Caco-2 (cell line): ENCODE measurements at regions not wholly inside any gene's neighbourhood (a gene's known extent, or its start where the extent isn't known, plus 50 kb on each side); places are given as distances from the start of the nearest gene placed in this dataset.

Experiments
- BruUV-seq: library from RNA; stranded (reverse); fragments of 400-500 nt; replicated peaks from 2 replicates; lab custom pipeline; 2021; lab: Mats Ljungman, UMichigan
- CTCF ChIA-PET: fragments of 300-600 bp; sonication (Branson Sonifier 250); formaldehyde crosslinking; loops from one replicate; lab custom pipeline; 2022; ENCODE audit warnings: antibody characterized with exemption; lab: Charles Lee
- POLR2A ChIA-PET: fragments of 300-600 bp; sonication (Branson Sonifier 250); formaldehyde crosslinking; loops from one replicate; lab custom pipeline; 2022; ENCODE audit warnings: antibody characterized with exemption; lab: Charles Lee
- DNase-seq, 2 experiments: peaks; one replicate each; pipeline versions ENCODE4 v3.0.0 to v3.0.0-alpha.2; 2020 to 2022
- H3K27me3 ChIP-seq: replicated peaks from 2 replicates; pipeline ENCODE4 v1.6.0; 2011; ENCODE audit warnings: low read length; ENCODE audit not compliant: control insufficient read depth, insufficient read depth
- H3K36me3 ChIP-seq: 2 replicates; pipeline ENCODE4 v1.5.1; 2011; ENCODE audit warnings: low read length; ENCODE audit not compliant: control insufficient read depth, insufficient read depth
- H3K4me1 ChIP-seq: fragments of 250-450 bp; sonication (Bioruptor Pico); 2 replicates; pipeline ENCODE4 v1.5.1; 2020; ENCODE audit warnings: mild to moderate bottlenecking
- H3K4me3 ChIP-seq: 2 replicates; pipeline ENCODE4 v1.5.1; 2011; ENCODE audit warnings: low read depth, mild to moderate bottlenecking, control low read depth, low read length
- H3K9me3 ChIP-seq: fragments of 250-450 bp; sonication (Bioruptor Pico); 2 replicates; pipeline ENCODE4 v1.5.1; 2020; ENCODE audit warnings: mild to moderate bottlenecking, moderate library complexity
- H3K27ac Mint-ChIP-seq: one replicate; pipeline ENCODE4 v1.8.0; 2022; ENCODE audit warnings: mixed read lengths; ENCODE audit not compliant: unreplicated experiment
- H3K27me3 Mint-ChIP-seq: one replicate; pipeline ENCODE4 v1.8.0; 2022; ENCODE audit warnings: mixed read lengths; ENCODE audit not compliant: insufficient read depth, unreplicated experiment
- H3K36me3 Mint-ChIP-seq: one replicate; pipeline ENCODE4 v1.8.0; 2022; ENCODE audit warnings: mild to moderate bottlenecking, mixed read lengths; ENCODE audit not compliant: insufficient read depth, unreplicated experiment
- H3K4me1 Mint-ChIP-seq: one replicate; pipeline ENCODE4 v1.8.0; 2022; ENCODE audit warnings: low read depth, mixed read lengths; ENCODE audit not compliant: unreplicated experiment
- H3K4me3 Mint-ChIP-seq: one replicate; pipeline ENCODE4 v1.8.0; 2022; ENCODE audit warnings: mild to moderate bottlenecking, moderate library complexity, mixed read lengths; ENCODE audit not compliant: unreplicated experiment
- H3K9me3 Mint-ChIP-seq: one replicate; pipeline ENCODE4 v1.8.0; 2022; ENCODE audit warnings: mixed read lengths; ENCODE audit not compliant: unreplicated experiment
- CTCF ChIP-seq, 2 experiments: fragments of 200-600 bp in 1 of 2; IDR thresholded peaks; 1 replicate in 1 of 2; 2 replicates in 1 of 2; pipeline versions ENCODE4 v1.5.1 to v1.8.0; 2011 to 2022; ENCODE audit warnings: antibody characterized with exemption in 1 of 2, control low read depth in 1 of 2, inconsistent platforms in 1 of 2, low read depth in 1 of 2, low read length in 1 of 2, mild to moderate bottlenecking in 1 of 2, moderate library complexity in 1 of 2; ENCODE audit not compliant: insufficient read depth in 1 of 2, severe bottlenecking in 1 of 2, unreplicated experiment in 1 of 2
- intact Hi-C: fragments of 100-400 bp; cut with micrococcal nuclease; formaldehyde crosslinking; loops from one replicate; pipeline ENCODE4 v1.10.0; 2022; ENCODE audit not compliant: unreplicated experiment

GRCh38 chr6:48979085-48979484 is 484.0 kb downstream of the MMUT start:
- ChIA-PET POLR2A (no interaction called here), CTCF (no interaction called here)
- Mint-ChIP-seq H3K4me1 (no peaks in the 10 kb centered on the region), H3K27me3 (no peaks in the 10 kb centered on the region), H3K4me3 (no peak overlapping the region), H3K36me3 (no peaks in the 10 kb centered on the region), H3K27ac (no peak overlapping the region), H3K9me3 (no peaks in the 10 kb centered on the region)
- TF ChIP-seq CTCF (IDR thresholded peaks at IDR 0.05; ENCODE audit: insufficient read depth in 1 of 2, low read depth in 1 of 2, low read length in 1 of 2, severe bottlenecking in 1 of 2, unreplicated experiment in 1 of 2), result no peak
- intact Hi-C loops, result no loop called here
- Histone ChIP-seq H3K27me3 (no peaks in the 10 kb centered on the region), H3K4me1 (no peaks in the 10 kb centered on the region), H3K36me3 (no peaks in the 10 kb centered on the region), H3K9me3 (no peaks in the 10 kb centered on the region), H3K4me3 (no peak overlapping the region)
- no peak for DNase-seq
- no TSS peak for BruUV-seq

DNA sequence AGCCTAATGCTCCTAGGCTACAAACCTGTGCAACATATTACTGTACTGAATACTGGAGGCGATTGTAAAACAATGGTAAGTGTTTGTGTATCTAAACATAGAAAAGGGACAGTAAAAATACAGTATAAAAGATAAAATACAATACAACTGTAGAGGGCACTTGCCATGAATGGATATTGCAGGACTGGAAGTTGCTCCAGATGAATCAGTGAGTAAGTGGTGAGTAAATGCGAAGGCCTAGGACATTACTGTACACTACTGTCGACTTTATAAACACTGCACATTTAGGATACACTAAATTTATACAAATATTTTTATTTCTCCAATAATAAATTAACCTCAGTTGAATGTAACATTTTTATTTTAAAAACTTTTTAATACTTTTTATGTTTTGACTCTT is 485.0 kb downstream of the MMUT start:
- TF ChIP-seq CTCF (IDR thresholded peaks at IDR 0.05; ENCODE audit: insufficient read depth in 1 of 2, low read depth in 1 of 2, low read length in 1 of 2, severe bottlenecking in 1 of 2, unreplicated experiment in 1 of 2), result no peak
- H3K36me3 ChIP-seq, result no peaks in the 10 kb centered on the region
- no TSS peak for BruUV-seq
- DNase-seq, result no peak
- ChIA-PET CTCF (no interaction called here), POLR2A (no interaction called here)
- H3K27me3 ChIP-seq, result no peaks in the 10 kb centered on the region
- intact Hi-C loops, result no loop called here
- H3K4me3 ChIP-seq, result no peak overlapping the region
- Mint-ChIP-seq H3K4me1 (no peaks in the 10 kb centered on the region), H3K4me3 (no peak overlapping the region), H3K27me3 (no peaks in the 10 kb centered on the region), H3K27ac (no peak overlapping the region), H3K36me3 (no peaks in the 10 kb centered on the region), H3K9me3 (no peaks in the 10 kb centered on the region)
- no peaks in the 10 kb centered on the region for H3K4me1 ChIP-seq
- no peaks in the 10 kb centered on the region for H3K9me3 ChIP-seq

GRCh38 chr6:48977573-48977972 is 485.5 kb downstream of the MMUT start:
- BruUV-seq, result no TSS peak
- DNase-seq, result no peak

More at GRCh38 chr6:48977573-48977972, 485.5 kb downstream of the MMUT start:
- intact Hi-C loops, result no loop called here
- no peaks in the 10 kb centered on the region for H3K36me3 ChIP-seq
- no peak for TF ChIP-seq CTCF (IDR thresholded peaks at IDR 0.05; ENCODE audit: insufficient read depth in 1 of 2, low read depth in 1 of 2, low read length in 1 of 2, severe bottlenecking in 1 of 2, unreplicated experiment in 1 of 2)
- H3K27me3 Mint-ChIP-seq, result no peaks in the 10 kb centered on the region
- H3K9me3 Mint-ChIP-seq, result no peaks in the 10 kb centered on the region
- no peak overlapping the region for H3K4me3 ChIP-seq
- no peaks in the 10 kb centered on the region for H3K9me3 ChIP-seq
- ChIA-PET POLR2A (no interaction called here), CTCF (no interaction called here)
- H3K27ac Mint-ChIP-seq, result no peak overlapping the region
- H3K4me3 Mint-ChIP-seq, result no peak overlapping the region
- no peaks in the 10 kb centered on the region for H3K36me3 Mint-ChIP-seq
- no peaks in the 10 kb centered on the region for H3K4me1 ChIP-seq
- no peaks in the 10 kb centered on the region for H3K27me3 ChIP-seq
- H3K4me1 Mint-ChIP-seq, result no peaks in the 10 kb centered on the region
